NCI-H2227 (cell line): ENCODE measurements at regions not wholly inside any gene's neighbourhood (a gene's known extent, or its start where the extent isn't known, plus 50 kb on each side); places are given as distances from the start of the nearest gene placed in this dataset.
"Not testable (repeated sequence)": the region's sequence is repeated elsewhere in the genome, so short reads cannot be mapped to it uniquely, and the experiment has no call there.

ENCODE experiments used
- DNase-seq: peaks from one replicate; lab custom pipeline; 2025; ENCODE audit not compliant: unreplicated experiment; lab: John Stamatoyannopoulos, UW

GRCh38 chr6:169145496-169145895 lies 108.2 kb downstream of the THBS2 start:
- no peak for DNase-seq

DNA sequence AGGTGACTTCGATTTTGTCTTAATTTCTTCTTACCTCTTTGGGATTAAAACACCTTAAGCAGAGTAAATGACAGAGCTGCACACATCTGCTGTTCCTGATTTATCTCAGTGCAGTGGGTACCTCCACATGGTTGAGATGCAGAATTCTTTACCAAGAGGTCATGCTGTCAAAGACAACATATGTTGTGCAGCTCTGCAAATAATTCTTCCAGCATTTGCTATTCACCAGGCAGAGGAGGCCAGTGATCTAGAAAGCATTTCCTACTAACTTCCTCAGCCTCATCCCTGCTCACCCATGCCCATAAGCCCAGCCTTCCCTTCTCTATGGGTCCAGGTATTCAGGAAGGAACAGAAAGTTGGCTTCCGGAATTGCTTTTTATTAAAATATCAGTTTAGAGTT lies 109.3 kb downstream of the THBS2 start:
- no peak for DNase-seq

DNA sequence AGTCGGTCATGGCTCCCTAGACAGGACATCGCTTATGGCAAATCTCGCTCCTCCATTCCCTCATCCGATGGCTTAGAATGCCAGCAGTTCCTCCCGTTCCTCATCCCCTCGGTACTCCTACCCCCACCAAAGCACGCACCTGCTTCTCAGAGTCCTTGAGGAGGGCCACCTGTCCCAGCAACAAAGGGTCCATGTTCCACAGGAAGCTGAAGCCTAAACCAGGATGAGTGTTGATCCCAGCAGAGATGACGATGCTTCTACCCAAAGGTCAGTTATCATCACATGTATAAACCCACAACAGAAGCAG lies 111.2 kb downstream of the THBS2 start:
- no peak for DNase-seq

GRCh38 chr6:169141671-169142537 lies 111.7 kb downstream of the THBS2 start:
- DNase-seq = no peak

DNA sequence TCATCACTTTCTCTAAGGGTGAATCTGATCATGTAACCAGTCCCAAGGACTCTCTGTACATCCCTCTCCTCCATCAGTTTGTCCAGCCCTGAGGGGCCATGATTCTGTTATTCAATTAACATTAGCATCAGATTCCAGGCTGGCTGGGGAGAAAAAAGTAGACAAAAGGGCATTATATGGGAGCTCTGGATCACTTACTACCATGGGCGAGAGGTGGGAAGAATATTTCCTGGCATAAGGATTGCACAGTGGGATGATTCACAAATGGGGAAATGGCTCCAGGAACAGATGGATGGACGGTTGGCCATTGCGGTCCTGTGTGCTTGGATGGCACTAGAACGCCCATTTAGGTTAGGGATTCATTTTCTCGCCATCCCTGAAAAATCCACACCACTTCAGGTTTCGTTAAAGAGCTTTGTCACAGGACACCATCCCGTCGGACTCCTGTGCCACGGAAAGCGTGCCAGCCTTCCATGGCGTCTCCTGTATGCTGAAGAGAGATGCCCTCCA lies 112.6 kb downstream of the THBS2 start:
- DNase-seq = no peak

DNA sequence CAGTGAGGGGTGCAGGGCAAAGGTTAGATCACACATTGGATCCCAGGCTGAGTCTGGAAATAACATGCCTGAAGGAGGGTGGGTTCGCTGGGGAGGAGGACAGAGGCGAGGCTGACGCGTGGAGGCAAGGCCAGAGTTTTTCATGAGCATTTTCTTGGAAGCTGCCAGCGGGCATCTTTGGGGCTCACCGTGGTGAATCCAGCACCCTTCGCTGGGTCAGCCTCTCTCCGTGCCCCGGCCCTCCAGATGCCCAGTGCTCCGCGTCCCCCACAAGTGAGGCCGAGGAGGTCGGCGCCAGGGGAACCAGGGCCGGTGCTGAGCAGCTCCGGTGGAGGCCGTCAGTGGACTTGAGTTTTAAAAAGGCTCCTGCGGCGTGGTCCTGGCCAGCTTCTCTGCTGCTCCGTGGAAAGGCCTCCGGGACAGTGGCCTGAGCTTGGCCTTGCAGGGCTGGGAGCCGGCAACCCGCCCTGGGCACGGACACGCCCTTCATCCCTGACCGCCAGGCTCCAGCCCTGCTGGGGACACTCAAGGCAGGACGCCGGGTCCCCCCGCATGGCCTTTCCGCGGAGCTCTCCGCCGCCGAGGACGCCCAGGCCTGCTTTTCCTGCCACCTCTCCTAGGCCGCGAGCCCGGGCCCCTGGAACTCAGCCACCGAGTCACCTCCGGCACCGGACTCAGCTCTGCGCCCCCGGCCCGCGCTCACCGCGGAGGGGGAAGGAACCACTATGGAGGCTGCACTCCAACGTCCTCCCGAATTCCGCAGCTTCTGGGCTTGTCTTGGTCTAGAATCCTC lies 114.3 kb downstream of the THBS2 start:
- DNase-seq = no peak

- no peak for DNase-seq
Measured at GRCh38 chr6:169132352-169132940, 121.2 kb downstream of the THBS2 start.

- DNase-seq = no peak
Measured at GRCh38 chr6:169131390-169131789, 122.3 kb downstream of the THBS2 start.

GRCh38 chr6:169130113-169130512 lies 123.5 kb downstream of the THBS2 start:
- DNase-seq = no peak

GRCh38 chr6:169121013-169121412 lies 132.6 kb downstream of the THBS2 start:
- no peak for DNase-seq

GRCh38 chr6:169119669-169120068 lies 134.0 kb downstream of the THBS2 start:
- no peak for DNase-seq

DNA sequence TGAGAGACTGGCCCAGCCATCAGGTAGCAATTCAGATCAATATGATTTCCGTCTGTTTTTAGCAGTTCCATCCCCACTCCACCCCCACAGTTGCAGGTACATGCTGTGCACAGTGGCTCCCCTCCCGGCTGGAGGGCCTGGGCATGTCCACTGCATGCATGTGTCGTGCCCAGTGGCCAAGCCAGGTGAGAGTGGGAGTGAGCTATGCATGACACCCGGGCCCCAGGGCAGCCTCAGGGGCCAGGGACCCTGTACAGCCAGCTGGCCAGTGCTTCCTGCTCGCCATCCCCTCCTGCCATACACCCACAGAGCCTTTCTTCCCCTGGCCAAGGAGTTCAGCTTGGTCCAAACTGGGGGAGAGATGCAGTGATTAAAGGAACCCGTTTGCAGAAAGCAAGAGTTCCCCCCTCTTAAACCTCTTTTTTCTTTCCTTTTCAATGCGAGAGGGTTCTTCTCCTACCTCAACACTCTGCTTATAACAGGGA lies 135.3 kb downstream of the THBS2 start:
- DNase-seq = no peak

DNA sequence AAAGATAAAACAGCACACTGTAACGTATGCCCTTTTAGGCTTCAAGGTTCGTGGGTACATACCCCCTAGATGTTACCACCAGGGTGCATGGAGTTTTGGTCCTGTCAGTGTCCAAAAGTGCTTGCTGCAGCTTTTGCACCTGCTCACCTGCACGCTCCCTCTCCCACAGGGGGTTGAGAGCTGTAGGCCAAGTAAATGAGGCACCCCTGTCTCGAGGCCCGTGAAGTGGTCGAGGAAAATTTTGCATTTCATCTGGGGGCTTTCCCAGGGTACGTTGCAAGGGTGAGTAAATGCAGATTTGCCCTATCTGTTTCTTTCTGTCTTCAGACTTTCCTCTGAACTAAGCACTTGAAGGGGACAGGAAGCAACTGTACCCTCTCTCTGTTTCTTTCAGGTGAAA lies 136.0 kb downstream of the THBS2 start:
- no peak for DNase-seq

DNA sequence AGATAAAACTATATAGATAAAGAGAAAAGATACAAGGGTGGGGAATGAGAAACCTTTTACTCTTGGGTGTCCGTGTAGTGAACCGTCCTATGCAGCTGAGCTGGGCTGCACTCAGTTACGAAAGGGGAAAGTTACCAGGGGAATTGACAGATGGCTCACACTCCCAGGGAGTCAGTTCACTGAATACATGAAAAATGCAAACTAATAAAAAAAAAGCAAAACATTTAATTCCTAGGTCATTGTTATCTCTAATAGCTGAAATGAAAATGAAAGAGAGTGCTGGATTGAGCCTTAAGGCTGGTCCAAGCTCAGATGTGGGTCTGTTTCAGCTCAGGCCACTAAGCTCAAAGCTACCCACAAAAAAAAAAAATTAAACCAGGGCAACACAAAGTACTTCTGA lies 138.0 kb downstream of the THBS2 start:
- DNase-seq = no peak

- not testable (repeated sequence) for DNase-seq
Measured at GRCh38 chr6:169114632-169115031, 139.0 kb downstream of the THBS2 start.

DNA sequence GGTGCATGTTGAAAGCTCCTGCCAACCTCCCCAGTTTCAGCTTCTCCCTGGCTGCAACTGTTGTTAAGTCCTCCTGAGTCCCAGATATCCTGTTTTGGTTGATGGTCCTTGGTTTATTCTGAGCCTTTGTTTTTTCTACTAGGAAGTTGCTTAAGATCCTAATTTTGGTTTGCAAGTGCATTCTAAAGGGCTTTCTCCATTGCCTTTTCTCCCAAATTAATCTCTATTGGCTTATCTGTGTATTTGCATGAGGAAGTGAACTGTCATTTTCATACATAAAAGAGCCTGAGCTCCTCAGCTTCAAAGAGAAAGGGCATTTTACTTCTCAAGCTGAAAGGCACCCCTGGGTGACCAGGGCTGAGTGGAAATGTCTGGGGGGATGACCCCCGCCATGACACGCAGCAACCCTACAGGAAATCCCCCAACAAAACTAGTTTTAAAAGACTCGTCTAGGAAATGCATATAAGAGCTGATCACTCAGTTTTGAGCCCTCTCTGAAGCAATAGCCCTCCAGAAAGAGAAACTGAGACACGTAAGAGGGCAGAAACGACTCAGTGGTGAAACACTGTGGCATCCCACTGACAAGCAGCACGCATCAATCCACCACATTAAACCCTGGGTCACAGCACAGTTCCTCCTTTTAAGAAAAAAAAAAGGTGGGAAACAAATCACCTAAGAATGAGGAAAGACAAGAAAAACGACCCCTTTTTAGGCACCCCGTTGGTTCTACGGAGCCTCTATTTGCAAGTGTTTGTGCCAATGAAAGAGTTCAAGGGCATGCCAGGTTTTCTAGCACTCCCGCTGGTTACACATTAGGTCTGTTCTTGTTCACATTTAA lies 140.9 kb downstream of the THBS2 start:
- no peak for DNase-seq

DNA sequence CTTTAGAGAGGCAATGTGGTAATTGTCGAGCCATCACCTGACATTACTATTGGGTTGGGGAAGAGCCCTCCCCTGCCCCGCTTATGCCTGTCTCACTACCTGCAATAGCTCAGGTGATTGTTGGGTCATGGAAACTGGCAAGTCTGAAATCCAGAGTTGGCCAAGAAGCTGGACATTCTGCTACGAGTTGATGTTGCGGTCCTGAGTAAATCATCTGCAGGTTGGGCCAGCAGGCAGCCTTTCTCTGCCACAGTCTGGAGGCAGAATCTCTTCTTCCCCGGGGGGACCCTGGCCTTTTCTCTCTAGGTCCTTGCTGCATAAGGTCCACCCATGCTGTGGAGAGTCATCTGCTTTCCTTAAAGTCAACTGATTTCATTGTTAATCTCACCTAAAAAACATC lies 142.4 kb downstream of the THBS2 start:
- no peak for DNase-seq

- DNase-seq = no peak
Measured at GRCh38 chr6:169109411-169110220, 144.0 kb downstream of the THBS2 start.

DNA sequence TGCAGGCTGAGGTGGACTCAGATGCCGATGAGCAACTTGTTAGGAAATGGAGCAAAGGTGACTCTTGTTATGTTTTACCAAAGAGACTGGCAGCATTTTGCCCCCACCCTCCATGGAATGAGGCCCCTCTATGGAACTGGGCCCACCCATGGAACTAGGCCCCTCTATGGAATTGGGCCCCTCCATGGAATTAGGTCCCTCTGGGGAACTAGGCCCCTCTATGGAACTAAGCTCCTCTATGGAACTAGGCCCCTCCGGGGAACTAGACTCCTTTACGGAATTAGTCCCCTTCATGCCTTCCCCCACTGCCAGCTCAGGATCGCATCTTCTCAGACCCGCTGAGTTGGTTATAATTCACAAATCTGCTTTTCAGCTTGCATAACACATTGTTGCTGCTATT lies 144.9 kb downstream of the THBS2 start:
- no peak for DNase-seq

DNA sequence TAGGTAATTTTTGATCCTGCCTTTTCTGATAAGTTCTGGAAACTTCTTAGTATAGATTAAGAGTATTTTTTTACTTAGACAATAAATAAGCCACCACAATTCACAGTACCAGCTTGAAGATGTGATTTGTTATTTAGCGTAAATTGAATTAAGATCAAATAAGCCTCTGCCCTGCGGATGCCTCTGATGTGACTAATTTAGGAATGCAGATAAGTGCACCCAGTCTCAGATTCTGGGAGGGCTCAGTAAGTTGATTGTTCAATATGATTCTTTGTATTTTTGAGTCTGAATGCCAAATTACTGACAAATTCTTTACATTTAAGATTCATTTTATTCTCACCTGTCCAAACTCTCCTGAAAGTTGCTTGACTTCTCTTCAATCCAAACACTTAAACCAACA lies 147.5 kb downstream of the THBS2 start:
- DNase-seq = no peak
